Activated T-cell treated with anti-CD3 and anti-CD28 coated beads for 4 hours (primary cell): ENCODE measurements at regions not wholly inside any gene's neighbourhood (a gene's known extent, or its start where the extent isn't known, plus 50 kb on each side); places are given as distances from the start of the nearest gene placed in this dataset.

ENCODE experiments used
- DNase-seq: peaks from one replicate; pipeline ENCODE4 v3.0.0-alpha.2; 2020

GRCh38 chr18:78305789-78306188 lies 673.8 kb upstream of the SALL3 start:
- no peak for DNase-seq

GRCh38 chr18:78309307-78309706 lies 670.3 kb upstream of the SALL3 start:
- DNase-seq = no peak

GRCh38 chr18:78309924-78310323 lies 669.7 kb upstream of the SALL3 start:
- no peak for DNase-seq

- no peak for DNase-seq
Observed at GRCh38 chr18:78319264-78319663, 660.4 kb upstream of the SALL3 start.

GRCh38 chr18:78319961-78320360 lies 659.7 kb upstream of the SALL3 start:
- no peak for DNase-seq

GRCh38 chr18:78321402-78321801 lies 658.2 kb upstream of the SALL3 start:
- DNase-seq = no peak

- no peak for DNase-seq
Observed at GRCh38 chr18:78323453-78324197, 656.0 kb upstream of the SALL3 start.

GRCh38 chr18:78327643-78328042 lies 652.0 kb upstream of the SALL3 start:
- no peak for DNase-seq

GRCh38 chr18:78330766-78331165 lies 648.9 kb upstream of the SALL3 start:
- DNase-seq = no peak

- no peak for DNase-seq
Observed at GRCh38 chr18:78352910-78353309, 626.7 kb upstream of the SALL3 start.

GRCh38 chr18:78362198-78362597 lies 617.4 kb upstream of the SALL3 start:
- DNase-seq = no peak

- no peak for DNase-seq
Observed at GRCh38 chr18:78363556-78364387, 615.8 kb upstream of the SALL3 start.

GRCh38 chr18:78364388-78364960 lies 615.1 kb upstream of the SALL3 start:
- DNase-seq = no peak

- DNase-seq = no peak
Observed at GRCh38 chr18:78367996-78368395, 611.6 kb upstream of the SALL3 start.

GRCh38 chr18:78368726-78369125 lies 610.9 kb upstream of the SALL3 start:
- no peak for DNase-seq

GRCh38 chr18:78376046-78376445 lies 603.6 kb upstream of the SALL3 start:
- DNase-seq = no peak

GRCh38 chr18:78378403-78378802 lies 601.2 kb upstream of the SALL3 start:
- no peak for DNase-seq

- DNase-seq = no peak
Observed at GRCh38 chr18:78378983-78379382, 600.6 kb upstream of the SALL3 start.

- DNase-seq = no peak
Observed at GRCh38 chr18:78390348-78390951, 589.2 kb upstream of the SALL3 start.

- DNase-seq = no peak
Observed at GRCh38 chr18:78390952-78391348, 588.7 kb upstream of the SALL3 start.

GRCh38 chr18:78393086-78393862 lies 586.3 kb upstream of the SALL3 start:
- no peak for DNase-seq

- no peak for DNase-seq
Observed at GRCh38 chr18:78396077-78396476, 583.5 kb upstream of the SALL3 start.

- no peak for DNase-seq
Observed at GRCh38 chr18:78396756-78397155, 582.9 kb upstream of the SALL3 start.
